ENCODE measurements at regions not wholly inside any gene's neighbourhood (a gene's known extent, or its start where the extent isn't known, plus 50 kb on each side); places are given as distances from the start of the nearest gene placed in this dataset.

GRCh38 chr15:38134252-38134651 is 118.4 kb upstream of the SPRED1 start:
- no peak for TF ChIP-seq CTCF (IDR thresholded peaks at IDR 0.05)
- no peak for TF ChIP-seq EZH2 (IDR thresholded peaks at IDR 0.05; ENCODE audit: borderline replicate concordance, insufficient read depth, low read depth, low read length, poor library complexity, severe bottlenecking)
